ENCODE measurements at regions not wholly inside any gene's neighbourhood (a gene's known extent, or its start where the extent isn't known, plus 50 kb on each side); places are given as distances from the start of the nearest gene placed in this dataset.

- Mint-ChIP-seq H3K27me3 (ENCODE audit: low read depth in 3 of 3) (peaks cover 0 to 3% (median 0%) of the 10 kb centered on the region in 3 donors), H3K9me3 (peaks cover 3 to 14% (median 8%) of the 10 kb centered on the region in 7 donors), H3K4me1 (no peaks in the 10 kb centered on the region), H3K36me3 (no peaks in the 10 kb centered on the region), H3K4me3 (no peak overlapping the region), H3K27ac (no peak overlapping the region)
- Histone ChIP-seq H3K9ac (ENCODE audit: insufficient read depth, low read length, poor library complexity, severe bottlenecking) (no peak overlapping the region), H3K27ac (ENCODE audit: low read depth in 1 of 2, low read length in 2 of 2) (no peak overlapping the region), H3K27me3 (ENCODE audit: control insufficient read depth in 2 of 2, insufficient read depth in 2 of 2, low read length in 2 of 2) (no peaks in the 10 kb centered on the region), H2AFZ (ENCODE audit: insufficient read depth, low read depth, low read length, poor library complexity, severe bottlenecking) (no peak overlapping the region), H3K4me3 (replicated peaks in 1 of 3; ENCODE audit: low read depth in 2 of 3, low read length in 3 of 3) (no peak overlapping the region), H4K20me1 (ENCODE audit: insufficient read depth, low read length) (no peaks in the 10 kb centered on the region), H3K79me2 (ENCODE audit: insufficient read depth, low read length) (no peaks in the 10 kb centered on the region), H3K4me1 (ENCODE audit: control insufficient read depth in 1 of 2, insufficient read depth in 2 of 2, low read length in 2 of 2) (no peaks in the 10 kb centered on the region), H3K36me3 (replicated peaks in 1 of 2; ENCODE audit: control insufficient read depth in 1 of 2, insufficient read depth in 2 of 2, low read length in 2 of 2) (no peaks in the 10 kb centered on the region), H3K9me3 (replicated peaks in 1 of 2; ENCODE audit: control insufficient read depth in 1 of 2, insufficient read depth in 1 of 2, low read length in 2 of 2) (peaks cover 13 to 21% of the 10 kb centered on the region in 2 donors), H3K4me2 (replicated peaks; ENCODE audit: extremely low read depth, low read length, poor library complexity, severe bottlenecking) (no peak overlapping the region)
- intact Hi-C loops (cut with micrococcal nuclease): no loop called here
- no peak for DNase-seq
- TF ChIP-seq CTCF (IDR thresholded peaks at IDR 0.05): no peak
- no CpG with 5 or more reads among the region's 1 CpG for WGBS (ENCODE audit: insufficient coverage)
Measured at GRCh38 chr2:77816618-77817017, 294.4 kb upstream of the LRRTM4 start.

GRCh38 chr2:77818186-77818585 is 296.0 kb upstream of the LRRTM4 start:
- Mint-ChIP-seq H3K9me3 (peaks cover 1 to 14% (median 8%) of the 10 kb centered on the region in 7 donors), H3K36me3 (no peaks in the 10 kb centered on the region), H3K27me3 (ENCODE audit: low read depth in 3 of 3) (peaks cover 0 to 3% (median 0%) of the 10 kb centered on the region in 3 donors), H3K27ac (no peak overlapping the region), H3K4me3 (no peak overlapping the region), H3K4me1 (no peaks in the 10 kb centered on the region)
- Histone ChIP-seq H3K4me1 (ENCODE audit: control insufficient read depth in 1 of 2, insufficient read depth in 2 of 2, low read length in 2 of 2) (no peaks in the 10 kb centered on the region), H3K4me2 (replicated peaks; ENCODE audit: extremely low read depth, low read length, poor library complexity, severe bottlenecking) (no peak overlapping the region), H3K27ac (ENCODE audit: low read depth in 1 of 2, low read length in 2 of 2) (no peak overlapping the region), H3K79me2 (ENCODE audit: insufficient read depth, low read length) (no peaks in the 10 kb centered on the region), H3K4me3 (replicated peaks in 1 of 3; ENCODE audit: low read depth in 2 of 3, low read length in 3 of 3) (no peak overlapping the region), H2AFZ (ENCODE audit: insufficient read depth, low read depth, low read length, poor library complexity, severe bottlenecking) (no peak overlapping the region), H3K9ac (ENCODE audit: insufficient read depth, low read length, poor library complexity, severe bottlenecking) (no peak overlapping the region), H4K20me1 (ENCODE audit: insufficient read depth, low read length) (no peaks in the 10 kb centered on the region), H3K27me3 (ENCODE audit: control insufficient read depth in 2 of 2, insufficient read depth in 2 of 2, low read length in 2 of 2) (no peaks in the 10 kb centered on the region), H3K9me3 (replicated peaks in 1 of 2; ENCODE audit: control insufficient read depth in 1 of 2, insufficient read depth in 1 of 2, low read length in 2 of 2) (peaks cover 13 to 21% of the 10 kb centered on the region in 2 donors), H3K36me3 (replicated peaks in 1 of 2; ENCODE audit: control insufficient read depth in 1 of 2, insufficient read depth in 2 of 2, low read length in 2 of 2) (no peaks in the 10 kb centered on the region)
- DNase-seq: no peak
- intact Hi-C loops (cut with micrococcal nuclease): no loop called here
- no peak for TF ChIP-seq CTCF (IDR thresholded peaks at IDR 0.05)

All from CD14-positive monocyte (primary cell).